ENCODE measurements at regions not wholly inside any gene's neighbourhood (a gene's known extent, or its start where the extent isn't known, plus 50 kb on each side); places are given as distances from the start of the nearest gene placed in this dataset.

DNA sequence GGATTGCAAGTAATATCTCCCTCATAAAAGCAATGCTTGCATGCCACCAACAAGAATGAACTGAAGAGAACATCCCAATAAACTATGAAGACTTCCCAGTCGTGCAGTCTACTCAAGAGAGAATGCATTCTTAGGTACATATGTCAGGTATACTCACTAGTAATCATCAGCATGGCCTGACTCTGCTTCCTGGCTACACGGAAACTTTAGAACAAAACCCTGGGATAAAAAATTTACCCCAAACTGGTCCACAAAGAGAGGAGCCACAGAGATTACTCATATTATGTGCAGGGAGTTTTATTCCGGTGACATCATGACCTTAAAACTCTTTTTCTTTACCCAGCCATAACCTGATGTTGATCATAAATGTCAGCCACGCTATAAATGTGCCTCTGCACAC lies 57.5 kb upstream of the PAPPA start:
- H3K4me1 Mint-ChIP-seq = no peaks in the 10 kb centered on the region
- no peak for DNase-seq (ENCODE audit: low spot score in 2 of 2, unreplicated experiment in 2 of 2)
- no peak overlapping the region for H3K27ac Mint-ChIP-seq
- TF ChIP-seq, protein P1, sequence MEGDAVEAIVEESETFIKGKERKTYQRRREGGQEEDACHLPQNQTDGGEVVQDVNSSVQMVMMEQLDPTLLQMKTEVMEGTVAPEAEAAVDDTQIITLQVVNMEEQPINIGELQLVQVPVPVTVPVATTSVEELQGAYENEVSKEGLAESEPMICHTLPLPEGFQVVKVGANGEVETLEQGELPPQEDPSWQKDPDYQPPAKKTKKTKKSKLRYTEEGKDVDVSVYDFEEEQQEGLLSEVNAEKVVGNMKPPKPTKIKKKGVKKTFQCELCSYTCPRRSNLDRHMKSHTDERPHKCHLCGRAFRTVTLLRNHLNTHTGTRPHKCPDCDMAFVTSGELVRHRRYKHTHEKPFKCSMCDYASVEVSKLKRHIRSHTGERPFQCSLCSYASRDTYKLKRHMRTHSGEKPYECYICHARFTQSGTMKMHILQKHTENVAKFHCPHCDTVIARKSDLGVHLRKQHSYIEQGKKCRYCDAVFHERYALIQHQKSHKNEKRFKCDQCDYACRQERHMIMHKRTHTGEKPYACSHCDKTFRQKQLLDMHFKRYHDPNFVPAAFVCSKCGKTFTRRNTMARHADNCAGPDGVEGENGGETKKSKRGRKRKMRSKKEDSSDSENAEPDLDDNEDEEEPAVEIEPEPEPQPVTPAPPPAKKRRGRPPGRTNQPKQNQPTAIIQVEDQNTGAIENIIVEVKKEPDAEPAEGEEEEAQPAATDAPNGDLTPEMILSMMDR (IDR thresholded peaks at IDR 0.05; ENCODE audit: unreplicated experiment) = no peak
- H3K36me3 Mint-ChIP-seq = no peaks in the 10 kb centered on the region
- peaks cover 7% of the 10 kb centered on the region for H3K27me3 Mint-ChIP-seq (ENCODE audit: low read depth)
- H3K4me3 Mint-ChIP-seq = no peak overlapping the region
- H3K9me3 Mint-ChIP-seq = peaks cover 5% of the 10 kb centered on the region

- Mint-ChIP-seq H3K9me3 (peaks cover 4% of the 10 kb centered on the region), H3K27me3 (ENCODE audit: low read depth) (peaks cover 8% of the 10 kb centered on the region), H3K4me1 (no peaks in the 10 kb centered on the region), H3K27ac (no peak overlapping the region), H3K4me3 (no peak overlapping the region), H3K36me3 (no peaks in the 10 kb centered on the region)
- no peak for DNase-seq (ENCODE audit: low spot score in 2 of 2, unreplicated experiment in 2 of 2)
- TF ChIP-seq, protein P1 (IDR thresholded peaks at IDR 0.05; ENCODE audit: unreplicated experiment) = no peak
Observed at GRCh38 chr9:116096853-116097252, 56.7 kb upstream of the PAPPA start.

DNA sequence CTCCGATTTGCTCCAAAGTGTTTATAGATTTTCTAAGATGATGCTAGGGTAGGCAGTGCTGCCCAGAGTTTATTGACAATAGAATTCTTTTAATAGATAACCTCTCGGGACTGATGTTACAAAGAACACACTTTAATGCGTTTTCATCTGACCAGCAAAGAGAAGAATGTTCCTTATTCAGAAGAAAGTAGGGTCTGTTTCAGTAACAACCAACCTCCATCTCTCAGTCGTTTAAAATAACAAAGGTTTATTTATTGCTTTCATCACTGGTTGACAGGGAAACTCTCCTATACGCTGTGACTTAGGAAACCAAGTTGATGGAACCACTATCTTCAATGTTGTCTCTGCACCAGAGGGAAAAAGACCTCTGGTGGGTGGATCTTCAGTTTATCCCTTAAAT lies 55.1 kb upstream of the PAPPA start:
- H3K4me3 Mint-ChIP-seq = no peak overlapping the region
- H3K4me1 Mint-ChIP-seq = no peaks in the 10 kb centered on the region
- H3K27ac Mint-ChIP-seq = no peak overlapping the region
- H3K36me3 Mint-ChIP-seq = no peaks in the 10 kb centered on the region
- peaks cover 8% of the 10 kb centered on the region for H3K27me3 Mint-ChIP-seq (ENCODE audit: low read depth)
- DNase-seq (ENCODE audit: low spot score in 2 of 2, unreplicated experiment in 2 of 2) = no peak
- H3K9me3 Mint-ChIP-seq = peaks cover 4% of the 10 kb centered on the region
- TF ChIP-seq, protein P1 (IDR thresholded peaks at IDR 0.05; ENCODE audit: unreplicated experiment) = no peak

GRCh38 chr9:116099821-116100220 lies 53.8 kb upstream of the PAPPA start:
- Mint-ChIP-seq H3K27me3 (ENCODE audit: low read depth) (peaks cover 8% of the 10 kb centered on the region), H3K36me3 (no peaks in the 10 kb centered on the region), H3K9me3 (peaks cover 7% of the 10 kb centered on the region), H3K4me1 (no peaks in the 10 kb centered on the region), H3K27ac (no peak overlapping the region), H3K4me3 (no peak overlapping the region)
- no peak for DNase-seq (ENCODE audit: low spot score in 2 of 2, unreplicated experiment in 2 of 2)
- TF ChIP-seq, protein P1 (IDR thresholded peaks at IDR 0.05; ENCODE audit: unreplicated experiment) = no peak

DNA sequence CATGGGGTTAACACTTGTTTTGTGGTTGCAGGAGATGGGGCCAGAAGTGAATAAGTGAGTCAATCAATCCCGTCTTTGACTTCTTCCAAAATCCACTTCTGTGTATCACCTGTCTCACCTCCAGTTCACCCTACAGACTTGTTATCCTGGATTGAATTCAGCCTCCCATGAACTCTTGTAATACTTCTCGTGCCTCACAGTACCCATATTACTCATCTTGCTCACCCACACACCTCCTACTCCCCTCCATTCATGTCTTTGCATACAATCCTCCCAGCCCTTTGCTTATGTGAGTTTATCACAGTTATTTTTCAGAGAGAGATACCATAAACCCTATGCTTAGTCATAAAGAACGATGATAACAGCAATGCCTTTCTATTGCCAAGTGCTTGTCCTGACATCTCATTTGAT lies 52.9 kb upstream of the PAPPA start:
- no peaks in the 10 kb centered on the region for H3K36me3 Mint-ChIP-seq
- TF ChIP-seq, protein P1 (IDR thresholded peaks at IDR 0.05; ENCODE audit: unreplicated experiment) = no peak
- H3K4me3 Mint-ChIP-seq = no peak overlapping the region
- no peaks in the 10 kb centered on the region for H3K4me1 Mint-ChIP-seq
- H3K27me3 Mint-ChIP-seq (ENCODE audit: low read depth) = peaks cover 8% of the 10 kb centered on the region
- DNase-seq (ENCODE audit: low spot score in 2 of 2, unreplicated experiment in 2 of 2) = no peak
- peaks cover 7% of the 10 kb centered on the region for H3K9me3 Mint-ChIP-seq
- H3K27ac Mint-ChIP-seq = no peak overlapping the region

DNA sequence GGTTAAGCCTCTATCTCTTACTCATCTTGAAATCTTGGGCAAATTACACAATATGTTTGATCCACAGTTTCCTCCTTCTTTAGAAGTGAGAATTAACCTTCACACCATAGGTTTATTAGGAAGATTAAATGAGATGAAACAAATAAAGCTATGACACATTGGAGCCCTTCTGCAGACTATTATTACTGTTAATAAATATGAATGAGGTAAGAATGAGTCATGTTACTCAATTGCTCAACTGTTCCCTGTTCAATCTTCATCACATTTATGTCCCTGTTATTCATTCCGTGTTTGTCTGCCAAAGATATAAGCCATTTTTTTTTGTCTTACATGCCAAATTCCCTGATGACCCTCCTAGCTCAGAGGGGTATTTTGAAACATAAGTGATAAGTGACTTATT lies 52.1 kb upstream of the PAPPA start:
- H3K27ac Mint-ChIP-seq = no peak overlapping the region
- H3K9me3 Mint-ChIP-seq = peaks cover 7% of the 10 kb centered on the region
- no peaks in the 10 kb centered on the region for H3K4me1 Mint-ChIP-seq
- no peak overlapping the region for H3K4me3 Mint-ChIP-seq
- H3K27me3 Mint-ChIP-seq (ENCODE audit: low read depth) = peaks cover 8% of the 10 kb centered on the region
- TF ChIP-seq, protein P1 (IDR thresholded peaks at IDR 0.05; ENCODE audit: unreplicated experiment) = no peak
- no peaks in the 10 kb centered on the region for H3K36me3 Mint-ChIP-seq
- no peak for DNase-seq (ENCODE audit: low spot score in 2 of 2, unreplicated experiment in 2 of 2)

Data from mesothelial cell of epicardium (in vitro differentiated cells).